CD1c-positive myeloid dendritic cell (primary cell): ENCODE measurements at regions not wholly inside any gene's neighbourhood (a gene's known extent, or its start where the extent isn't known, plus 50 kb on each side); places are given as distances from the start of the nearest gene placed in this dataset.

Experiments
- DNase-seq: peaks from one replicate; pipeline ENCODE4 v3.0.0-alpha.2; 2016; ENCODE audit errors: extremely low spot score

DNA sequence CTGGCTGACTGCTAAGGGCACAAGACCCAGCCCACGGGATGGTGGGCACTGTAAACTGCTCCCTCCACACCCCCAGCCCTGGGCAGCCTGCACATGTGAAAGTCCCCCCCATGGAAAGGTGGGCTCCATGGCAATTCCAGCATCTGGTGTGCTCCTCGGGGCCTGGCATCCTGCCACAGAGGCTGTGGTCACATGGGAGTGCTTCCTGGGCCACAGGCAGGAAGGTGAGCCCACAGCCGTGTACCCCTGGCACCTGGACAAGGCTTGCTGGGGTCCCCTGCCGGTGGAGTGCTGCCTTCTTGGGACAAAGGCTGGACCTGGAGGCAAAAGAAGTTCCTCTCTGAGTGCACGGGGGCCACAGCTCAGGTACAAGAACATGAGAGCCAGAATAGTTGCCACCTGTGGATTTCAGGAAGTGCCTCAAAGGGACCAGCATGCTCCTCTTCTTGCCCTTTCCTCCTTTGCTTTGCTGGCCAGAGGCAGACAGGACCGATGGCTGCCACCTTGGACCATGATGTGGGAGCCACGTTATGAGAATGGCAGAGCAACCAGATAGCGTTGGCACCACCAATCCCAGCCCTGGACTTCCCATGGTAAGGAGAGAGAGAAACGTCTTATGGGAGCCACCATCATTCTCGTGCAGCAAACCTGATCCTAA, 120.2 kb upstream of the MLN start:
- DNase-seq, result no peak

DNA sequence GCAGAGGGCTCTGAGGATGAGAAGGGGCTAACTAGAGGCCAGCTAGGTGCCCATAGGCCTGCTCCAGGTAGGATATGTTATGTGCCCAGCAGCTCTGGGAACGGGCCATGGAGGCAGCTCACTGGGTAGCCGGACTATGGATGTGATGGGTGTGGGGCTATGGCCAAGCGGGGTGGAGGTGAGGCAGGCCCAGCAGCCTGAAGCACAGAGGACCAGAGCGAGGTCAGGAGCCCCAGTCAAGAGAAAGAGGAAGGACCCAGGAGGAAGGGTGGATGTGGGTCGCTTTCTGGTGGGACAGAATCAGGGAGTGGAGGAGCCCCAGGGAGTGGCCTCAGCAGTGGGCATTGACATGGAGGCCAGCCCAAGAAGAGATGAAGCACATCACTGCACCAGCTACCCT, 117.9 kb upstream of the MLN start:
- DNase-seq, result no peak

DNA sequence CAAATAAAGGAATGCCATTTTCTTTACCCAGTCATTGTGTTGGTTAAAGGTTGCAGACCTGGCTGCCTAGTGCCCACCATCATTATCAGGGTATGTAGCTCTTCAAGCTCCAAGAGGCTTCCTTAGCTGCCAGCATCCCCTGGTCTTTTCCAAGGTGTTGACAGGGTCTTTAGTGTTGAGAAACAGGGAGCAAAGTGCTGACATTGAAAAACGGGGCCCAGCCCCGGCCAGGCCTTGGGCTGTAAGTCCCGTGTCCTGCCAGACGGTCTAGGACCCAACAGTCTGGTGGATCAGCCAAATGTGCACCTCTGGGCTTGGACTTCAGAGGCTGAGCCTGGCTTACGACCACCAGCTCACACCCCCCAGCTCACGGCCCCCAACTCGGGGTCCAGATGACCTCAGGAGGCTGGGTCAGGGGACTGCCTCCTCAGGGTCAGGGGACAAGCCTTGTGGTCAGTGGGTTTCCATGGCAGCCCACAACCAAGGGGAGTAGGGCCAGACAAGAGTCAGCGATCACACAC, 114.4 kb upstream of the MLN start:
- DNase-seq, result no peak

DNA sequence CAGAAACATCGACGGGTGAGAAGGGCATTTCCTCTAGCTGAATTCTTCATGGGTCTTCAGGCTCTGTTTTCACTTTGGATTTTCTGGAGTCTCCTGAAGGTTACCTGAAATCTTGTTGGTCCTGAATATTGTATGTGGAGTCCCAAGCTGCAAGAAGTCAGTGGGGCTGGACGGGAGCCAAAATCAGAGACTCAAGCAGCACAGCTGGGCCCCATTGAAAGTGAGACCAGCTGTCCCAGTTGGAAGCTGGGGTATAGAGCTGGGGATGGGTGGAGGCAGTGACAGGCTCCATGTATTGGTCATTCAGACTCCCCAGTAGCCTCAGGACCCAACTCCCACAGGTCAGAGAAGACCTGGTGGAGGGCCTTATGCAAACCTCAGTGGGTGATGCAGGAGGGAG, 111.3 kb upstream of the MLN start:
- no peak for DNase-seq

DNA sequence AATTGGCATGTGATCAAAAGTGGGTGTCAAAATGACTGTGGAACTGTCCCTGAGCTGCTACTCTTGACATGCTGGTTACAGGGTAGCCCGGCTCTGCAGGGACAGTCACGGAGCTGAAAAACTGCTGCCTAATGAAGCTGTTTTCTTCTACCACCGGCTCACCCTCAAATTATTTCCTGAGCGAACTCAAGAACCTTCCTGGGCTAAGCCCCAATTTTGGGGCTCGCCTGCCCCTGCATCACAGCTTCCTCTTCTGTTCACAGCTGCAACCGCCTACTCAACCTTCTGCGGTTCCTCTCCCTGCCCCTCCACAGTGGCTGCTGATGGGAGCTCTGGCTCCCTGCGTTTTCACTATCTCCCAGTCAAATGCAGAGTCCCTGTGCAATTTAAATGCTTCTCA, 110.8 kb upstream of the MLN start:
- peak; percentile 80 for DNase-seq

DNA sequence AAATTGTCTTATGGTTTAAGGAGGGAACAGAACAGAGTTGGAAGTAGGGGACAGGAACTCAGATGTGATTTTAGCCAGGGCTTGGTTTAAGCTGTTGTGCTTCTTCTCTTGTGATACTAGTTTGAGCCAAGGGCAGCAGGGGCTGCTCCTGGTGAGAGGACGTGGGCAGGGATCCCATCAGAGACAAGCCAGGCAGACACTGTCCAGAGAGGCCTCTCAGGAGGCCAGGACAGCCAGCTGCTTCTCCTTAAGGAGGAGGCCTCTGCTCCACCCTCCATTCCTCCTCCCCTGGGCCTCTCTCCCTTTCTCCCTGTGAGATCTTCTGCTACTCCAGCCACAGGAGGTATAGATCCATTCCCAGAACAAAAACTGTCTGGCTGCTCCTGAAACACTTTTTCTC, 108.4 kb upstream of the MLN start:
- no peak for DNase-seq

DNA sequence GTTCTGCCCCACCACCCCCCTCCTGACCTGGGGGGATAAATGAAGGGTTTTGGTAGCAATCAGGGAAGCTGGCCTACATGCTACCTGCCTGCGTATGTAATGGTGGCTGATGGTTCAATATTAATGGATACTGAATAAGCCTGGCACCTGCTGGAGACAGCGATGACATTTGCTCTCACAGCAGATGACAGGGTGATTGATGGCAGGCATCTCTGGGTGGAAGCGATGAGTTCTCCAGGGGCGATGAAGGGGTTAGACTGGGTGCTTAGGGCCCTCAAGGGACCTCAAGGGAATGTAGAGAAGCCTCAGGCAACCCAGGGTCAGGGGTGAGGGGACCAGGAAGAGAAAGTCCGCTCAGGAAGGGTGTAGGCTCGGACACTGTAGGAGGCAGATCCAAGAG, 107.7 kb upstream of the MLN start:
- DNase-seq, result no peak

DNA sequence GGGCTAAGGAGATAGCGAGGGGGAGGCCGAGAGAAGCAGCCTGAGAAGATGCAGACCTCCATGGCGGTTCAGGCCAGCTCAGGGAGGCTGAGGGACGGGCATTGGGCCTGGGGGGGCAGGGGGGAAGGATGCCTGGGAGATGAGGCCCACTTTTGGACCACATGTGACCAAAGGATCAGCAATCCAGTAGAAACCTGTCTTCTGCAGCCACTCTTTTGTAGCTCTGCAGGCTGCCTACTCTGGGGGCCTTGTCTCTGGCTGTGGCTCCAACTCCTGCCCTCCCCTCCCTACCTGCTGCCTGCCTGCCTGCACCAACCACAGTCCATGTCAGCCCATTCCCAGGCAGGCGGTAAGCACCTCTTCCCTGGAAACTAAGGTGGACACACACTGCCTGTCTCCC, 106.8 kb upstream of the MLN start:
- no peak for DNase-seq

DNA sequence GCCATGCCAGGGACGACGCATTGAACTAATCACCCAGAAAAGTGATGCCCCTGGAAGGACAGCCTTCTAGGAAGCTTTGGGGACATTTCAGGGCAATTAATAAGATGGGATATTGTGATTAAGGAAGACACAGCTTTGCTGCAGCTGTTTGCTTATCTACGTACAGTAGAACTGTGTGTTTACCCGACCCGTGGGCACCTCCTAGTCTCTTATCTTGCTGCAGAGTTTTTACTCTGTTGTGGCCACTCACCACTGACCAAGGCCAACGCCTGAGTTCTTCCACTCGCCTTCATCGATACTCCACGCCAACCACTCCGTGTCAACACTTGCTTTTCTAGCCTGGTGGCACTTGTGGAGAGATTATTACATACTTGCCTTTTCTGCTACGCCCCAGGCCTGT, 105.9 kb upstream of the MLN start:
- no peak for DNase-seq

DNA sequence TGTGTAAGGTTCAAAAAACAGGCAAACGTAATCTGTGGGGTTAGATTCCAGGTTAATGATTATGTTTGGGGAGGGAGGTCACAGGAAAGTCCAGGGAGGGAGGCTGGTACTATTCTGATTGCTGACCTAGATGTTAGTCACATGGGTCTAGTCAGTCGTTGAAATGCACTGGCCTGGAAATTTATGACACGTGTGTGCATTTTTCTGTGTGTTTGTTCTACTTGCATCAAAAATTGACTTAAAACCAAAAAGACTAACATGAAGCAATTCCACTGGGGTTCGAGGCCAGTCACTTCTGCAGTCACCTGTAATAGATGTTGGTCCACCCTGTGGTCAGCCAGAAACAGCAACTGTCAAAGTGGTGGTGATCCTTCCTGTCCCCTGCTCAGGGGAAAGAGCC, 104.2 kb upstream of the MLN start:
- no peak for DNase-seq

DNA sequence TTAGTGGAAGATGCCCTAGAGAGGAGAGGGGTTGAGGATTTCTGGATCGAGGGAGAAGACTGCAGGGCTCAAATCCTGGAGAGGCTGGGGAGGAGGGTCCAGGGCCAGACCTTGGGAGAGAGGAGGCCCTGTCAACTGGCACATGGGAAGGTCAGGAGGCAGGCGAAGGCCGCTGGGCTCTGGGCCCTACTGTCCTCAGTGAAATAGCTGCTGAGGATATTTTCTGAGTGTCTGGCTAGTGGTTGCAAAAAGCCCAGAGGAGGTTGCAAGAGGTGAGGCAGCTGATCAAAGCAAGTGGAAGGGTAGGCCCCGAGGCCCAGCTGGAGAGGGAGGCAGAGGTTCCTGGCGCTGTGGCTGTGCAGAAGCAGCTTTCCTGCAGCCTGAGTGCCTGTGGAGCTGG, 103.4 kb upstream of the MLN start:
- DNase-seq, result no peak

DNA sequence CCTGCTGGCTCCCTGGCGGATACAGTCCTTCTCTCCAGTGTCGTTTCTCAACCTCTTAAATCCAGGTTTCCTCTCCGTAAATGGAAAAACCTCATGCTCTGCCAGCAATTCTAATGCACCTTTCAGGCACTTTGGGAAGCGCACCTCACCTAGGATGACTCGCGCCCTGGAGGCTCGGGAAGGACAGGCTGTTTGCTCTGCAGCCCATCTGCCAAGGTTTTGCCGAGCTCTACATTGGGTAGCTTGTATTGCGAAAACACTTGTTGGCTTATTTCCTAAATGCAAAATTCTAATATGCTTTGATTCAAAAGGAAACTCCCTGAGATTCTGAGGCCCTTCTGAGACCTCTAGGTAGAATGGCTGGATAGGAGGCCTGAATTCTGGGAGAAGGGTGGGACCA, 102.6 kb upstream of the MLN start:
- DNase-seq, result no peak

DNA sequence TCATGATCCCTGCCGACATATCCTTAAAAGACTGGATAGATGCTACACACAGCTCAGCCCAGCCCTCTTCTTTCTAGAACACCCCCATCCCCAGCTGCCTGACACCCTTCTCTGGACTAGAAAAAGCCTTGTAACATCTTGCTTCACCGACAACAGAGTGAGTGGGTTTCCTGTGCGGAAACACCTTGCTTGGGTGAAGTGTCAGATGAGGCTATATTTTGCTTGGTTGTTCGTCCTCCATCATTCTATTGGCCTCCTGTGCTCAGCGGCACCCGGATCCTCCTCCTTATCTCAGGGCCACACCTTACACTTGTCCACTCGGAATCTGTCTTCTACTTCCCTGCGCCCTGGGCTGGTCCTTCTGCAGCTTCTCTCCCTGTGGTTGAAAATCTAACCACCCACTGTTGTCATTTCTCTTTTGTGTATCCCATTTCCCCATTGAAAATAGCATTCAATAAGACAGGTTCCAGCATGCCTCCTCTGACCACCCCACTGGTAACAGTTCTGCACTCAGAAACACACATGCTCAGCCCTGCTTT, 101.3 kb upstream of the MLN start:
- DNase-seq, result peak; percentile 42

DNA sequence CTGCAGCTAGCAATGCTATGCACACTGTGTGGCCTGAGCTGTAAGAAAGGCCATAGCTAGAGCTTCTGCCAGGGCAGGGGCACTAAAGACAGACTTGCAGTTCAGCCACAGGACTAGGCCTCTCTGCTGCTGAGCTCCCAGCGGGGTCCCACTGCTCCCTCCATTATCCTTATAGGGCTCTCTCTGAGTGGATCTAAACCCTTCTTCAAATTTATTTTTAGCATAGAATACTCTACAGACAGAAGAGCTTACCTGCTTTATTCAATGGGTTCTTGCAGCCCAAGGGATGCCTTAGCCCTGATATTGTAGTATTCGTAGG, 100.9 kb upstream of the MLN start:
- DNase-seq, result no peak

DNA sequence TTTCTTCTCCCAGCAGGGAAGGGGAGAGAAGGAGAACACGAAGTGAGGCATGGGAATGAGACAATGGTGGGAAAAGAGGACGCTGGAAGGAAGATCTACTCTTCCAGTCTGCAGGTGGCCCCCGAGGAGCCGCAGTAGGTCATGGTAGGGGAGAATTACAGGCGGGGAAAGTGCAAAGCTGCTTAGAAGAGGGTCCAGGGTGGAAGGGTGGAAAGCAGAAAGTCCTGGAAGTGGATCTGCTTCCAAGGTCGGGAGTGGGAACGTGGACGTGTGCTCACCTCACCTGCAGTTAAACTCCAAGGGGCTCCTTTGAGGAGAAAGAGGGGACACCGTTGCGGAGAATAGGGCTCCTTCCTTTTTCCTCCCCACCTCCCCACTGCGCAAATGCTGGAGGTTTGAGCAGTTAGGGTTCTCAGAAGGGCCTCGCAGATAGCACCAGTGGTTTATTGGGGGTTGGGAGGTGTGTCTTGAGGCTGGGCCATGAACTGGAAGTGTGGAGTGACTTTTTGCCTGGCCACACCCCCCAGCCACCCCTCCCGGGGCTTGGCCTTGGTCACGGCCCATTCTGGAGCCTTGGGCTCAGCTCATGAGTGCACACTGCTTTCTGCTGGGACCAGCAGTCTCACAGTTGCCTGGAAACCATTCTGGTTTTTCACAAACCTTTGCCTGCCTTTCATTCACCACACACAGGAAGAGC, 100.4 kb upstream of the MLN start:
- DNase-seq, result peak; percentile 22

DNA sequence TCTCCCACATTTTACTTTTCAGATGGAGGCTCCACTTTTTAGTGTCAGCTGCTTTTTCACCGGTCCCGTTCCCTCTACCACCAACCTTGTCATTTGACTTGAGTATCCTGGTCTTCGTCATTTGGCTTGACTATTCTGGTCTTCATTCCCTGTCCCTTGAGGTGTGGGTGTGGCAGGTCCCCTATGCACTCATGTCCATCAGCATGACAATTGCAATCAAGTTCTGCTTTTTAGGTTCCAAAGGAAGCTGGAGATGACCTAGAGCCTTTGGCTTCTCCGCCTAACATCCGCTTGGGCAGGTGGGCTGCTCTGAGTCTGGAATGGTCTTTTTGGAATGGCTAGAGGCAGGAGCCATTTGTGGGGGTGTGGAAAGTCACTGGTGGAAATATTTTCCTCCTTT, 99.8 kb upstream of the MLN start:
- DNase-seq, result no peak

DNA sequence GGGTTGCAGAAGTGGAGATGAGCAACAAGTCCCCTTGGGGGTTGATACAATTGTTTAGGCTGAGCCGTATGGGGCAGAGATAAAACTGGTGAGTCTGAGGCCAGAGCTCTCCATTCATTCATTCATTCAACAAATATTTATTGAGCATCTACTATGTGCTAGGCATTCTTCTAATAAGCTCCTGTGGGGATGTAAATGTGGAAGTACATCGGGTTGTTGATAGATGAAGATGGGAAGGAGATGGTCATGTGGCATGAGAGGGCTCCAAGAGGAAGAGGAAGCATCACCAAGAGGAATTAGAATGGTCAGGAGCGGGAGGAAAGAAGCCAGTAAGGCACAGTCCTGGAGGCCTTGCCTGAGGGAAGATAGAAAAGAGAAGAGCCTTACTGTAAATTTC, 98.7 kb upstream of the MLN start:
- no peak for DNase-seq

DNA sequence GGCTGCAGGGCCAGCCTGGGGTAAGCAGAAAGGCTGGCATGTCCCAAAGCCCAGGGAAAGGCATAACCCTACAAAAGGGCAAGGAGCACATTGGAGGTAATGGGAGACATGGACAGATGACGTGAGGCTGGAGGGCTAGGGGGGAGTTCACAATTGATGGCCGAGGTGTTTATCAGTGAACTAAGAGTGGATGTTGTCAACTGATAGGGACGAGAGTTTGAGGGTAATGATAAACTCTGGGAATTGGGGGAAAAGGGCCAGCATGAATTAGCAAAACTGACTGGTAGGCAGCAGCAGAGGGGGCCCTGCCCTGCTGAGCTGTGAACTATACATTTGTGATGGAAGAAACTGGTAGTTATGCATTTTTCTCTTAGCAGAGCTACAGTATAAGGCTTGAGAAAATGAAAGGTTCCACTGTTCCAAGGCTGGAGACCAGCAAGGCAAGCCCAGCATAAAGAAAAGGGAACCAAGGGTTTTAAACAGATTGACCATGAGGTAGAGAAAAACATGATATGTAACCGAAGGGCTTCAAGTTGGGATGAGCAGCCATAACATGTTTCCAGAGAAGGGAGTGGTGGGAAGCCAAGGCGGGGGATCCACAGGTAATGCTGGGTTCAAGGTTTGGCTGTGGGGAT, 98.1 kb upstream of the MLN start:
- DNase-seq, result no peak

DNA sequence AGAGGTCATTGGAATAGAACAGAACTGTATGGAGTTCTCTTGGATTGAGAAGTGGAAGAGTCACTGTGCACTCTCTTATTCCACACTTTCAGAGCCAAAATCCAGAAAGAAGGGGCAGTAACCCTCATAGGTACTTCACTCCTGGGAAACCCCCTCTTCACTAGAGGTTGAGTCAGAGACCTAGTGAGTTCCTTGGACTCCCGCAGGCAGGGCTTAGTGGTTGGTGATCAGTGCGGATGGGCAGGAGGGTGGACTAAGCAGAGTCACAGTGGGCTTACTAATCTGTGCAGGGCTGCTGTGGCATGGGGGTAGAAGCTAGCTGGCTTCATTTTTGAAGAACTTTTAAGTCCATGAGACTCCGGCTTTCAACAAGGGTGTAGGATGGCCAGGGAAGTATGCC, 95.0 kb upstream of the MLN start:
- DNase-seq, result no peak

DNA sequence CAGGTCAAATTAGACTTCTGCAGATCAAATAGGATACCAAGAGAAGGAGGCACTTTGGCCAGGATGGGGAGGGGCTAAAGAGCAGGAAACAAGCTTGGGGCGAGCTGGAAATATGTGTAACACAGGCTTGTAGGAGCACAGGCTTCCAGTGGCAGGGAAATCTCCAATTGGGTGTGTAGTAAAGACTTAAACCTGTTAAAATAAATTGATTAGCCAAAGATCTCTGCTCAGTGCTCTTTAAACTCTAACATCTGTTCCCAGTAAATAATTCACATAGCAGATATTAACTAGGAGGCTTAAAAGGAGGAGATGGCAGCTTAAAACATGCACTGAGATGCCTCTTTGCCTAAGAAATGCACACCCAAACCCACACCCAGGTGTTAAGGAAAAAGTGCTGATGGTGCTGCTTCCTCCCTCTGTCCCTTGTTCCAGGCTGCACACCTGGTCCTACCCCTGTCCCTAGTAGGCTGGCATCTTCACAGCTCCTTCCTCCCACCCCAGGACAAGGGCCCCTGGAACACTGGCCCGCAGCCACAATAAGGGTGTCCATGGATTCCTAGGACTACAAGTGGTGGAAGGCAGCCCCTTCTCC, 93.5 kb upstream of the MLN start:
- no peak for DNase-seq

DNA sequence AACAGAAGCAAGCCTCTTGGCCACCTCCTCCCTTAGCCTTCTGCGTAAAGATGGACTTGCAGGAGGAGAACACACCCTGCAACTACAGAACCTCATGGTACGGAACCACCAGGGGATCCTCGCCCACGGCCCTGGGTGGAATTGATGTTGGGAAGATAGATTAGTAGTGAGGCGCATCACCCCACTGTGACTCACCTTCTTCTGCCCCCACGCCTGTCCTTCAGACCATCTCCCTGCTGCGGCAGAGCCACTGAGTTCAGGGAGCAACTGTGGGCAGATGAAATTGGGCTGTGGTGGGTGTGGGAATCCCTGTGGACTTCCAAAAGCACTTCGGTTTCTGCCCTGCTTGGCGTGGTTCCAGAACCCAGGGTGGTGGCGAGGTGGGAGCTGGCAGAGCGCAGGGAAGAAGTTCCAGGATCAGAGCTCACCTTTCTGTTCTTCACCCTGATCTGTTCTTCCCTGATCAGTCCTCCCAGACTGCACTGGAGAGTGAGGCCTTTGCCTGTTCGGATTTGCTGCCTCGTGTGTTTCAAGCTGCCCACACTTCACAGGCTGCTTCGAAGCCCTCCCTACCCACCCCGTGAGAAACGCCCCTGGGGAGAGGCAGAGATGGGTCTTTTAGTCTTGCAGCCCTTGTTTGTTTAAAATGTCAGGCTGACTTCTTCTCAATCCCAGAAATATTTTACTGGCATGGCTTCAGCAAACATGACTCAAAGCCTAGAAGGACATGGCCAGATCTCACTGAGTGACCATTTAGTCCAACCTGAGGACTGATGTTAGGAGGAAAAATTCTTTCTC, 92.8 kb upstream of the MLN start:
- DNase-seq, result no peak

DNA sequence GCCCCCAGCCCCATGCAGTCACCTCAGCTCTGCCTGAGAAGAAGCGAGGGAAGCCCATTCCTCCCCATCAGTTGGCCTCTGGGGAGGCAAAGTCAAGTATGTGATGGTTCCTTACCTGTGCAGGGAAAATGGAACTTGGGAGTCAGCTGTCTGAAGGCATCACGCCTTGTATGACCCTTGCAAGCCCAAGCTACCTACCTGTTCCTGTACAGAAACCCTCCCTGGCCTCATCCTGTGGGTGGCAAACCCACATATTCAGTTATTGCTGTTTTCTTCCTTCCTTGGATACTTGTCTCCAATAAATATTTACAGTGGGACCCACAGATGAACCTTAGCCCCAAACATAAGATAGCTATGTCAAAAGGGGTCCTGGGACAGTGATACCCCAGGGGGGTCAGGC, 92.2 kb upstream of the MLN start:
- DNase-seq, result no peak
